Caco-2 (cell line): ENCODE measurements at regions not wholly inside any gene's neighbourhood (a gene's known extent, or its start where the extent isn't known, plus 50 kb on each side); places are given as distances from the start of the nearest gene placed in this dataset.
"Not testable (repeated sequence)": the region's sequence is repeated elsewhere in the genome, so short reads cannot be mapped to it uniquely, and the experiment has no call there.

ENCODE experiments used
- BruUV-seq: library from RNA; stranded (reverse); fragments of 400-500 nt; replicated peaks from 2 replicates; lab custom pipeline; 2021; lab: Mats Ljungman, UMichigan
- CTCF ChIA-PET: fragments of 300-600 bp; sonication (Branson Sonifier 250); formaldehyde crosslinking; loops from one replicate; lab custom pipeline; 2022; ENCODE audit warnings: antibody characterized with exemption; lab: Charles Lee
- POLR2A ChIA-PET: fragments of 300-600 bp; sonication (Branson Sonifier 250); formaldehyde crosslinking; loops from one replicate; lab custom pipeline; 2022; ENCODE audit warnings: antibody characterized with exemption; lab: Charles Lee
- DNase-seq, 2 experiments: peaks; one replicate each; pipeline versions ENCODE4 v3.0.0 to v3.0.0-alpha.2; 2020 to 2022
- H3K27me3 ChIP-seq: replicated peaks from 2 replicates; pipeline ENCODE4 v1.6.0; 2011; ENCODE audit warnings: low read length; ENCODE audit not compliant: control insufficient read depth, insufficient read depth
- H3K36me3 ChIP-seq: 2 replicates; pipeline ENCODE4 v1.5.1; 2011; ENCODE audit warnings: low read length; ENCODE audit not compliant: control insufficient read depth, insufficient read depth
- H3K4me1 ChIP-seq: fragments of 250-450 bp; sonication (Bioruptor Pico); 2 replicates; pipeline ENCODE4 v1.5.1; 2020; ENCODE audit warnings: mild to moderate bottlenecking
- H3K4me3 ChIP-seq: 2 replicates; pipeline ENCODE4 v1.5.1; 2011; ENCODE audit warnings: low read depth, mild to moderate bottlenecking, control low read depth, low read length
- H3K9me3 ChIP-seq: fragments of 250-450 bp; sonication (Bioruptor Pico); 2 replicates; pipeline ENCODE4 v1.5.1; 2020; ENCODE audit warnings: mild to moderate bottlenecking, moderate library complexity
- H3K27ac Mint-ChIP-seq: one replicate; pipeline ENCODE4 v1.8.0; 2022; ENCODE audit warnings: mixed read lengths; ENCODE audit not compliant: unreplicated experiment
- H3K27me3 Mint-ChIP-seq: one replicate; pipeline ENCODE4 v1.8.0; 2022; ENCODE audit warnings: mixed read lengths; ENCODE audit not compliant: insufficient read depth, unreplicated experiment
- H3K36me3 Mint-ChIP-seq: one replicate; pipeline ENCODE4 v1.8.0; 2022; ENCODE audit warnings: mild to moderate bottlenecking, mixed read lengths; ENCODE audit not compliant: insufficient read depth, unreplicated experiment
- H3K4me1 Mint-ChIP-seq: one replicate; pipeline ENCODE4 v1.8.0; 2022; ENCODE audit warnings: low read depth, mixed read lengths; ENCODE audit not compliant: unreplicated experiment
- H3K4me3 Mint-ChIP-seq: one replicate; pipeline ENCODE4 v1.8.0; 2022; ENCODE audit warnings: mild to moderate bottlenecking, moderate library complexity, mixed read lengths; ENCODE audit not compliant: unreplicated experiment
- H3K9me3 Mint-ChIP-seq: one replicate; pipeline ENCODE4 v1.8.0; 2022; ENCODE audit warnings: mixed read lengths; ENCODE audit not compliant: unreplicated experiment
- intact Hi-C: fragments of 100-400 bp; cut with micrococcal nuclease; formaldehyde crosslinking; loops from one replicate; pipeline ENCODE4 v1.10.0; 2022; ENCODE audit not compliant: unreplicated experiment
- TF ChIP-seq, protein P1 (sequence below), 2 experiments: fragments of 200-600 bp in 1 of 2; IDR thresholded peaks; 1 replicate in 1 of 2; 2 replicates in 1 of 2; pipeline versions ENCODE4 v1.5.1 to v1.8.0; 2011 to 2022; ENCODE audit warnings: antibody characterized with exemption in 1 of 2, control low read depth in 1 of 2, inconsistent platforms in 1 of 2, low read depth in 1 of 2, low read length in 1 of 2, mild to moderate bottlenecking in 1 of 2, moderate library complexity in 1 of 2; ENCODE audit not compliant: insufficient read depth in 1 of 2, severe bottlenecking in 1 of 2, unreplicated experiment in 1 of 2

DNA sequence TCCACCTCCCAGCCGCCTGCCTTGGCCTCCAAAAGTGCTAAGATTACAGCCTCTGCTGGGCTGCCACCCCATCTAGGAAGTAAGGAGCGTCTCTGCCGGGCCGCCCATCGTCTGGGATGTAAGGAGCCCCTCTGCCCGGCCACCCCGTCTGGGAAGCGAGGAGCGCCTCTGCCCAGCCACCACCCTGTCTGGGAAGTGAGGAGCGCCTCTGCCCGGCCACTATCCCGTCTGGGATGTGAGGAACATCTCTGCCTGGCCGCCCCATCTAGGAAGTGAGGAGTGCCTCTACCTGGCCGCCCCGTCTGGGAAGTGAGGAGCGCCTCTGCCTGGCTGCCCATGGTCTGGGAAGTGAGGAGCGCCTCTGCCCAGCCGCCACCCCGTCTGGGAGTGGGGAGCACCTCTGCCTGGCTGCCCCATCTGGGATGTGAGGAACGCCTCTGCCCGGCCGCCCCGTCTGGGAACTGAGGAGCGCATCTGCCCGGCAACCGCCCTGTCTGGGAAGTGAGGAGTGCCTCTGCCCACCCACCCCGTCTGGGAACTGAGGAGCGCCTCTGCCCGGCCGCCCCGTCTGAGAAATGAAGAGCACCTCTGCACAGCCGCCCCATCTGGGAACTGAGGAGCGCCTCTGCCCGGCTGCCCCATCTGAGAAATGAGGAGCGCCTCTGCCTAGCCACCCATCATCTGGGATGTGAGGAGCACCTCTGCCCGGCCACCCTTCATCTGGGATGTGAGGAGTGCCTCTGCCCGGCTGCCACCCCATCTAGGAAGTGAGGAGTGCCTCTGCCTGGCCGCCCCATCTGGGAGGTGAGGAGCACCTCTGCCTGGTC lies 137.8 kb upstream of the PALMD start:
- ChIA-PET POLR2A (no interaction called here), CTCF (no interaction called here)
- H3K27me3 ChIP-seq, result no peaks in the 10 kb centered on the region
- no peak for DNase-seq
- H3K4me1 ChIP-seq, result no peaks in the 10 kb centered on the region
- intact Hi-C loops, result no loop called here
- no peaks in the 10 kb centered on the region for H3K27me3 Mint-ChIP-seq
- no TSS peak for BruUV-seq
- TF ChIP-seq, protein P1, sequence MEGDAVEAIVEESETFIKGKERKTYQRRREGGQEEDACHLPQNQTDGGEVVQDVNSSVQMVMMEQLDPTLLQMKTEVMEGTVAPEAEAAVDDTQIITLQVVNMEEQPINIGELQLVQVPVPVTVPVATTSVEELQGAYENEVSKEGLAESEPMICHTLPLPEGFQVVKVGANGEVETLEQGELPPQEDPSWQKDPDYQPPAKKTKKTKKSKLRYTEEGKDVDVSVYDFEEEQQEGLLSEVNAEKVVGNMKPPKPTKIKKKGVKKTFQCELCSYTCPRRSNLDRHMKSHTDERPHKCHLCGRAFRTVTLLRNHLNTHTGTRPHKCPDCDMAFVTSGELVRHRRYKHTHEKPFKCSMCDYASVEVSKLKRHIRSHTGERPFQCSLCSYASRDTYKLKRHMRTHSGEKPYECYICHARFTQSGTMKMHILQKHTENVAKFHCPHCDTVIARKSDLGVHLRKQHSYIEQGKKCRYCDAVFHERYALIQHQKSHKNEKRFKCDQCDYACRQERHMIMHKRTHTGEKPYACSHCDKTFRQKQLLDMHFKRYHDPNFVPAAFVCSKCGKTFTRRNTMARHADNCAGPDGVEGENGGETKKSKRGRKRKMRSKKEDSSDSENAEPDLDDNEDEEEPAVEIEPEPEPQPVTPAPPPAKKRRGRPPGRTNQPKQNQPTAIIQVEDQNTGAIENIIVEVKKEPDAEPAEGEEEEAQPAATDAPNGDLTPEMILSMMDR (IDR thresholded peaks at IDR 0.05; ENCODE audit: insufficient read depth in 1 of 2, low read depth in 1 of 2, low read length in 1 of 2, severe bottlenecking in 1 of 2, unreplicated experiment in 1 of 2), result no peak
- H3K4me3 Mint-ChIP-seq, result no peak overlapping the region
- H3K36me3 Mint-ChIP-seq, result no peaks in the 10 kb centered on the region
- H3K9me3 Mint-ChIP-seq, result peaks cover 13% of the 10 kb centered on the region
- peaks cover 12% of the 10 kb centered on the region for H3K4me1 Mint-ChIP-seq
- H3K36me3 ChIP-seq, result no peaks in the 10 kb centered on the region
- H3K9me3 ChIP-seq, result no peaks in the 10 kb centered on the region
- H3K27ac Mint-ChIP-seq, result no peak overlapping the region
- H3K4me3 ChIP-seq, result no peak overlapping the region

DNA sequence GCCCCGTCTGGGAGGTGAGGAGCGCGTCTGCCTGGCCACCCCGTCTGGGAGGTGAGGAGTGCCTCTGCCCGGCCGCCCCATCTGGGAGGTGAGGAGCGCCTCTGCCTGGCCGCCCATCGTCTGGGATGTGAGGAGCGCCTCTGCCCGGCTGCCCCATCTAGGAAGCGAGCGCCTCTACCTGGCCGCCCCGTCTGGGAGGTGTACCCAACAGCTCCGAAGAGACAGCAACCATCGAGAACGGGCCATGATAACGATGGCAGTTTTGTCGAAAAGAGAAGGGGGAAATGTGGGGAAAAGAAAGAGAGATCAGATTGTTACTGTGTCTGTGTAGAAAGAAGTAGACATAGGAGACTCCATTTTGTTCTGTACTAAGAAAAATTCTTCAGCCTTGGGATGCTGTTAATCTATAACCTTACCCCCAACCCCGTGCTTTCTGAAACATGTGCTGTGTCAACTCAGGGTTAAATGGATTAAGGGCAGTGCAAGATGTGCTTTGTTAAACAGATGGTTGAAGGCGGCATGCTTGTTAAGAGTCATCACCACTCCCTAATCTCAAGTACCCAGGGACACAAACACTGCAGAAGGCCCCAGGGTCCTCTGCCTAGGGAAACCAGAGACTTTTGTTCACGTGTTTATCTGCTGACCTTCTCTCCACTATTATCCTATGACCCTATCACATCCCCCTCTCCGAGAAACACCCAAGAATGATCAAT lies 137.0 kb upstream of the PALMD start:
- H3K9me3 Mint-ChIP-seq, result peaks cover 13% of the 10 kb centered on the region
- H3K27me3 Mint-ChIP-seq, H3K36me3 Mint-ChIP-seq, H3K4me3 Mint-ChIP-seq, H3K4me1 ChIP-seq, intact Hi-C loops, CTCF ChIA-PET, H3K27me3 ChIP-seq, POLR2A ChIA-PET, BruUV-seq, H3K4me3 ChIP-seq, DNase-seq, H3K36me3 ChIP-seq, H3K9me3 ChIP-seq, H3K27ac Mint-ChIP-seq: not testable (repeated sequence)
- peaks cover 10% of the 10 kb centered on the region for H3K4me1 Mint-ChIP-seq

DNA sequence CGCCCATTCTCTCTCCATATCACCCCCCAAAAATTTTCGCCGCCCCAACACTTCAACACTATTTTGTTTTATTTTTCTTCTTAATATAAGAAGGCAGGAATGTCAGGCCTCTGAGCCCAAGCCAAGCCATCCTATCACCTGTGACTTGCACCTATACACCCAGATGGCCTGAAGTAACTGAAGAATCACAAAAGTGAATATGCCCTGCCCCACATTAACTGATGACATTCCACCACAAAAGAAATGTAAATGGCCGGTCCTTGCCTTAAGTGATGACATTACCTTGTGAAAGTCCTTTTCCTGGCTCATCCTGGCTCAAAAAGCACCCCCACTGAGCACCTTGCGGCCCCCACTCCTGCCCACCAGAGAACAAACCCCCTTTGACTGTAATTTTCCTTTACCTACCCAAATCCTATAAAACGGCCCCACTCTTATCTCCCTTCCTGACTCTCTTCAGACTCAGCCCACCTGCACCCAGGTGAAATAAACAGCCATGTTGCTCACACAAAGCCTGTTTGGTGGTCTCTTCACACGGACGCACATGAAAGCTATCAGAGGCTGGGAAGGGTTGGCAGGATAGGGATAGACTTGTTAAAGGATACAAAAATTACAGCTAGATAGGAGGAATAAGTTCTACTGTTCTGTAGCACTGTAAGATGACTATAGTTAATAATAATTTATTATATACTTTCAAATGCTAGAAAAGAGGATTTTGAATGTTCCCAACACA lies 130.9 kb upstream of the PALMD start:
- H3K27ac Mint-ChIP-seq, H3K4me1 Mint-ChIP-seq, H3K27me3 ChIP-seq, H3K4me1 ChIP-seq, POLR2A ChIA-PET, BruUV-seq, H3K27me3 Mint-ChIP-seq, intact Hi-C loops, H3K4me3 ChIP-seq, H3K36me3 Mint-ChIP-seq, H3K36me3 ChIP-seq, DNase-seq, H3K9me3 Mint-ChIP-seq, H3K9me3 ChIP-seq, CTCF ChIA-PET, H3K4me3 Mint-ChIP-seq: not testable (repeated sequence)

DNA sequence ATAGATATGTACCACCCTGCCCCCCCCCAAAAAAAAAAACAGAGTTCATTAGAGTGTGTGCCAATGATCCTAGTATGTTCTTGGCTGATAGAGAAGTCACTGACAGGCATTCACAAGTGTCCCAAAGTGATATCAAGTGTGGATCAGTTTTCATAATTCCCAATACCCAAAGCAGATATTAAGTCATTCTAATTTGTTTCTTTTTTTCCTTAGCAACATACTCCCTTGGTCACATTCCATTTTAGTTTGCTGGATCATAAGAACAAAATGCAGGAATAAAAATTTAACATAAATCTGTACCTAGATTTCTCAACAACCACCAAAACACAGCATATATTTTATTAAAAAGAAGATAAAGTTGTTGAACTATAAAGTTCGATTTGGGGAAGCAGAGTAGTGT lies 129.8 kb upstream of the PALMD start:
- POLR2A ChIA-PET, result no interaction called here
- H3K9me3 Mint-ChIP-seq, result no peaks in the 10 kb centered on the region
- Histone ChIP-seq H3K4me1 (no peaks in the 10 kb centered on the region), H3K27me3 (no peaks in the 10 kb centered on the region), H3K9me3 (no peaks in the 10 kb centered on the region), H3K4me3 (no peak overlapping the region), H3K36me3 (no peaks in the 10 kb centered on the region)
- CTCF ChIA-PET, result no interaction called here
- peaks cover 5% of the 10 kb centered on the region for H3K27me3 Mint-ChIP-seq
- DNase-seq, result no peak
- no peaks in the 10 kb centered on the region for H3K36me3 Mint-ChIP-seq
- no peak overlapping the region for H3K4me3 Mint-ChIP-seq
- no peak overlapping the region for H3K27ac Mint-ChIP-seq
- BruUV-seq, result no TSS peak
- no peaks in the 10 kb centered on the region for H3K4me1 Mint-ChIP-seq
- intact Hi-C loops, result no loop called here
- TF ChIP-seq, protein P1 (IDR thresholded peaks at IDR 0.05; ENCODE audit: insufficient read depth in 1 of 2, low read depth in 1 of 2, low read length in 1 of 2, severe bottlenecking in 1 of 2, unreplicated experiment in 1 of 2), result no peak
